Epithelial cell of proximal tubule (primary cell): ENCODE measurements at regions not wholly inside any gene's neighbourhood (a gene's known extent, or its start where the extent isn't known, plus 50 kb on each side); places are given as distances from the start of the nearest gene placed in this dataset.

Source experiments
- DNase-seq: peaks from one replicate; pipeline ENCODE4 v3.0.0-alpha.2; 2011; ENCODE audit warnings: low read depth
- H3K4me3 ChIP-seq: 2 replicates; pipeline ENCODE4 v1.5.1; 2011; ENCODE audit warnings: low read depth, mild to moderate bottlenecking, low read length
- TF ChIP-seq, protein P1 (sequence below): conservative IDR thresholded peaks from 2 replicates; pipeline ENCODE4 v1.5.1; 2012; ENCODE audit warnings: low read depth, mild to moderate bottlenecking, low read length

- H3K4me3 ChIP-seq = no peak overlapping the region
- TF ChIP-seq, protein P1, sequence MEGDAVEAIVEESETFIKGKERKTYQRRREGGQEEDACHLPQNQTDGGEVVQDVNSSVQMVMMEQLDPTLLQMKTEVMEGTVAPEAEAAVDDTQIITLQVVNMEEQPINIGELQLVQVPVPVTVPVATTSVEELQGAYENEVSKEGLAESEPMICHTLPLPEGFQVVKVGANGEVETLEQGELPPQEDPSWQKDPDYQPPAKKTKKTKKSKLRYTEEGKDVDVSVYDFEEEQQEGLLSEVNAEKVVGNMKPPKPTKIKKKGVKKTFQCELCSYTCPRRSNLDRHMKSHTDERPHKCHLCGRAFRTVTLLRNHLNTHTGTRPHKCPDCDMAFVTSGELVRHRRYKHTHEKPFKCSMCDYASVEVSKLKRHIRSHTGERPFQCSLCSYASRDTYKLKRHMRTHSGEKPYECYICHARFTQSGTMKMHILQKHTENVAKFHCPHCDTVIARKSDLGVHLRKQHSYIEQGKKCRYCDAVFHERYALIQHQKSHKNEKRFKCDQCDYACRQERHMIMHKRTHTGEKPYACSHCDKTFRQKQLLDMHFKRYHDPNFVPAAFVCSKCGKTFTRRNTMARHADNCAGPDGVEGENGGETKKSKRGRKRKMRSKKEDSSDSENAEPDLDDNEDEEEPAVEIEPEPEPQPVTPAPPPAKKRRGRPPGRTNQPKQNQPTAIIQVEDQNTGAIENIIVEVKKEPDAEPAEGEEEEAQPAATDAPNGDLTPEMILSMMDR = no peak
- no peak for DNase-seq
Observed at GRCh38 chr6:16989382-16989781, 112.5 kb upstream of the STMND1 start.

- TF ChIP-seq, protein P1 = no peak
- H3K4me3 ChIP-seq = no peak overlapping the region
- DNase-seq = no peak
Observed at GRCh38 chr6:16987996-16988395, 113.9 kb upstream of the STMND1 start.

- DNase-seq = no peak
- no peak overlapping the region for H3K4me3 ChIP-seq
- TF ChIP-seq, protein P1 = no peak
Observed at GRCh38 chr6:16985513-16986284, 116.2 kb upstream of the STMND1 start.

DNA sequence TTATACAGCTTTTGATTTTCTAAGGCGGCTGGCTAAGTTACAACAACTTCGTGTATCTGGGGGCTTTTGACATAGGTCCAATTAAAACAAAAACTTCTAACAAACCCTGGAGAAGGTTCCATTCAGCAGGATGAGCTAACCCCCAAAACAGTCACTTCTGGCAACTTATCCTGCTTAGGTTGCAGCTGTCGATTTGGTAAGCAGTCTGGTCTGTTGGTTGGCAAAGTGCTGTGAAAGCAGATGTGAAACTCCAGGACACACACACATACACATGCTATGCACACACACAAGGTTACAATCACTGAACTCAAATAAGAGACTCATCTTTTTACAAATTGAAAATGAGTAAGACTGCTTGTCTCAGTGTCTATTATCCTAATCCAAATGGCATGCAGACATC is 119.0 kb upstream of the STMND1 start:
- H3K4me3 ChIP-seq = no peak overlapping the region
- TF ChIP-seq, protein P1 = no peak
- no peak for DNase-seq

GRCh38 chr6:16979677-16980370 is 122.0 kb upstream of the STMND1 start:
- H3K4me3 ChIP-seq = no peak overlapping the region
- no peak for DNase-seq
- TF ChIP-seq, protein P1 = no peak

DNA sequence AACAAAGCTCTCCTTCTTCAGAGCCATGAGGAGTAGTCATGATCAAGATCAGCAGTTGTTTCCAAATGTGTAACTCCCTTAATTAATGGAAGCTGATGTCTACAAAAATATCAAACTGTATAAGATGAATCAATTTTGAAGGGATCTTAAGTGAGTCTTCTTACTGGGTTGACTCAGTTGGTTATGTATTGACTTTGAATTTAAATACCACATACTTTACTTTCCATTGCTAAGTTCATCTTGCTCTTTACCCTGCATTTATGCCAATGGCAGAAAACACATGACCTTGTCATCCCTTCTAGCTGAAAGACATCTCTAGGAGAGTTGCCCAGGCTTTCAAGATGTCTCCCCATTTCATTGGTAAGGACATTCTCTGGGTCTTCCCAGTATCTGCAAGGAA is 123.2 kb upstream of the STMND1 start:
- TF ChIP-seq, protein P1 = no peak
- H3K4me3 ChIP-seq = no peak overlapping the region
- no peak for DNase-seq
